Gastroesophageal sphincter (tissue), 3 donors: ENCODE measurements at regions not wholly inside any gene's neighbourhood (a gene's known extent, or its start where the extent isn't known, plus 50 kb on each side); places are given as distances from the start of the nearest gene placed in this dataset.

Source experiments
- CTCF ChIP-seq, 4 experiments: fragments of 200-600 bp in 2 of 4; fragments of 450-650 bp in 2 of 4; sonication (generic) in 1 of 4; IDR thresholded peaks; one replicate each; pipeline ENCODE4 v1.5.1; 2017 to 2019; ENCODE audit warnings: antibody characterized with exemption in 4 of 4, mild to moderate bottlenecking in 2 of 4, moderate library complexity in 2 of 4
- POLR2A ChIP-seq, 2 donors: fragments of 450-650 bp; IDR thresholded peaks; one replicate each; pipeline ENCODE4 v1.6.1; 2017; ENCODE audit warnings: antibody characterized with exemption in 2 of 2, mild to moderate bottlenecking in 2 of 2, moderate library complexity in 1 of 2

GRCh38 chr2:153622285-153622684 lies 143.7 kb upstream of the RPRM start:
- TF ChIP-seq CTCF (IDR thresholded peaks at IDR 0.05) (no peak), POLR2A (IDR thresholded peaks at IDR 0.05) (no peak)
